CD4-positive, alpha-beta T cell (primary cell): ENCODE measurements at regions not wholly inside any gene's neighbourhood (a gene's known extent, or its start where the extent isn't known, plus 50 kb on each side); places are given as distances from the start of the nearest gene placed in this dataset.

Source experiments
- ATAC-seq: fragments of 200-7000 bp; cut with Tn5 transposase; one replicate; pipeline ENCODE4 v1.10.0; 2022; ENCODE audit warnings: mild to moderate bottlenecking; ENCODE audit not compliant: poor library complexity
- CTCF ChIA-PET: fragments of 350-600 bp; sonication (Branson Sonifier 250); formaldehyde crosslinking; loops from one replicate; lab custom pipeline; 2021; ENCODE audit warnings: antibody characterized with exemption, inconsistent platforms; lab: Charles Lee
- POLR2A ChIA-PET: fragments of 350-600 bp; sonication (Branson Sonifier 250); formaldehyde crosslinking; loops from one replicate; lab custom pipeline; 2021; ENCODE audit warnings: antibody characterized with exemption, inconsistent platforms; lab: Charles Lee
- DNase-seq, 14 experiments: peaks; one replicate each; pipeline ENCODE4 v3.0.0-alpha.2; 2013 to 2020; ENCODE audit warnings: mixed read lengths in 2 of 14
- H3K27ac ChIP-seq, 2 donors: one replicate each; pipeline versions ENCODE4 v1.5.1 to v1.7.0; 2013; ENCODE audit warnings: low read length in 2 of 2, low read depth in 1 of 2, mild to moderate bottlenecking in 1 of 2
- H3K27me3 ChIP-seq, 2 experiments: 1 replicate in 1 of 2; 2 replicates in 1 of 2; pipeline versions ENCODE4 v1.6.1 to v1.7.0; 2013; ENCODE audit warnings: low read length in 2 of 2, control low read depth in 1 of 2, mild to moderate bottlenecking in 1 of 2, moderate library complexity in 1 of 2; ENCODE audit not compliant: insufficient read depth in 2 of 2, control insufficient read depth in 1 of 2
- H3K36me3 ChIP-seq: one replicate; pipeline ENCODE4 v1.6.1; 2013; ENCODE audit warnings: low read length, control low read depth; ENCODE audit not compliant: insufficient read depth
- H3K4me1 ChIP-seq: one replicate; pipeline ENCODE4 v1.6.1; 2013; ENCODE audit warnings: low read length, control low read depth; ENCODE audit not compliant: insufficient read depth
- H3K4me3 ChIP-seq: one replicate; pipeline ENCODE4 v1.5.1; 2013; ENCODE audit warnings: mild to moderate bottlenecking, low read length, moderate library complexity
- H3K9me3 ChIP-seq, 2 experiments: 1 replicate in 1 of 2; 2 replicates in 1 of 2; pipeline versions ENCODE4 v1.6.1 to v1.7.0; 2013; ENCODE audit warnings: low read length in 2 of 2, mild to moderate bottlenecking in 2 of 2, control low read depth in 1 of 2, moderate library complexity in 1 of 2; ENCODE audit not compliant: control insufficient read depth in 1 of 2, insufficient read depth in 1 of 2
- H3K27ac Mint-ChIP-seq: one replicate; pipeline ENCODE4 v1.8.0; 2020; ENCODE audit warnings: mixed read lengths
- H3K27me3 Mint-ChIP-seq: one replicate; pipeline ENCODE4 v1.8.0; 2021; ENCODE audit warnings: mixed read lengths
- H3K36me3 Mint-ChIP-seq: one replicate; pipeline ENCODE4 v1.8.0; 2021; ENCODE audit warnings: low read depth, mixed read lengths
- H3K4me1 Mint-ChIP-seq: one replicate; pipeline ENCODE4 v1.8.0; 2021; ENCODE audit warnings: low read depth, mixed read lengths
- H3K4me3 Mint-ChIP-seq: one replicate; pipeline ENCODE4 v1.8.0; 2020; ENCODE audit warnings: mild to moderate bottlenecking, mixed read lengths
- H3K9me3 Mint-ChIP-seq: one replicate; pipeline ENCODE4 v1.8.0; 2020; ENCODE audit warnings: mixed read lengths
- CTCF ChIP-seq: fragments of 200-600 bp; IDR thresholded peaks from one replicate; pipeline ENCODE4 v1.8.0; 2022; ENCODE audit warnings: antibody characterized with exemption, mild to moderate bottlenecking
- intact Hi-C, 2 experiments: fragments of 100-400 bp; cut with DNase I in 1 of 2; cut with micrococcal nuclease in 1 of 2; formaldehyde crosslinking; loops; one replicate each; pipeline versions ENCODE4 v1.15.1 to v1.9.0; 2023 to 2025; cut with DNase I, micrococcal nuclease

GRCh38 chr2:215189393-215189792 is 51.0 kb upstream of the ABCA12 start:
- H3K27me3 Mint-ChIP-seq, result peaks cover 8% of the 10 kb centered on the region
- CTCF ChIA-PET, result no interaction called here
- Histone ChIP-seq H3K27me3 (no peaks in the 10 kb centered on the region), H3K4me3 (no peak overlapping the region), H3K27ac (no peak overlapping the region), H3K36me3 (no peaks in the 10 kb centered on the region), H3K4me1 (no peaks in the 10 kb centered on the region), H3K9me3 (no peaks in the 10 kb centered on the region)
- no peak for ATAC-seq
- DNase-seq, result no peak
- no peak for TF ChIP-seq CTCF
- no peaks in the 10 kb centered on the region for H3K9me3 Mint-ChIP-seq
- H3K27ac Mint-ChIP-seq, result no peak overlapping the region
- H3K4me1 Mint-ChIP-seq, result no peaks in the 10 kb centered on the region
- H3K4me3 Mint-ChIP-seq, result no peak overlapping the region
- POLR2A ChIA-PET, result no interaction called here
- H3K36me3 Mint-ChIP-seq, result no peaks in the 10 kb centered on the region
- intact Hi-C loops, result no loop called here
